Astrocyte of the spinal cord (primary cell): ENCODE measurements at regions not wholly inside any gene's neighbourhood (a gene's known extent, or its start where the extent isn't known, plus 50 kb on each side); places are given as distances from the start of the nearest gene placed in this dataset.
A peak's percentile ranks its signal among the peaks of the same experiment; 100 is the strongest.

ENCODE experiments used
- DNase-seq: peaks from one replicate; pipeline ENCODE4 v3.0.0; 2011; ENCODE audit warnings: low read depth, low spot score
- H3K4me3 ChIP-seq: 2 replicates; pipeline ENCODE4 v1.5.1; 2011; ENCODE audit warnings: low read depth, mild to moderate bottlenecking, low read length, moderate library complexity
- in situ Hi-C: cut with HindIII; loops from 2 replicates; pipeline ENCODE4 v1.10.0; 2017; ENCODE audit warnings: low sequenced_read_pairs
- TF ChIP-seq, protein P1 (sequence below): IDR thresholded peaks from 2 replicates; pipeline ENCODE4 v1.5.1; 2012; ENCODE audit warnings: low read depth, mild to moderate bottlenecking, low read length, inconsistent platforms

DNA sequence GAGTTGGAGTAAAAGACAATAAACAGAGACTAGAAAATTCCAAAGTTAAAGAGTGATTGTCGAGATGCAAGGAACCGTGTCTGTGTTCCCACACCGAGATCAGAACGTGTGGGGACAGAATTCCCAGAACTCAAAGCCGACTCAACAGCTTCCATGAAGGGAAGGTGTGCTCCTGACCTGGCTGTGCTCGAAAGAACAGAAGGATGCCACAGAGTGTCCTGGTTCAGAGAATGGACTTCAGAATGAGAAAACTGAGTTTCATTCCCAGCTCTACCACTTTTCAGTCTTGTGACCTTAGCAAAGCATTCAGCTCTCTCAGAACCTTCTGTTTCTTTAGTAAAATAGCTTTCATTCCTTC lies 420.0 kb upstream of the SLC30A5 start:
- in situ Hi-C loops = no loop called here
- TF ChIP-seq, protein P1, sequence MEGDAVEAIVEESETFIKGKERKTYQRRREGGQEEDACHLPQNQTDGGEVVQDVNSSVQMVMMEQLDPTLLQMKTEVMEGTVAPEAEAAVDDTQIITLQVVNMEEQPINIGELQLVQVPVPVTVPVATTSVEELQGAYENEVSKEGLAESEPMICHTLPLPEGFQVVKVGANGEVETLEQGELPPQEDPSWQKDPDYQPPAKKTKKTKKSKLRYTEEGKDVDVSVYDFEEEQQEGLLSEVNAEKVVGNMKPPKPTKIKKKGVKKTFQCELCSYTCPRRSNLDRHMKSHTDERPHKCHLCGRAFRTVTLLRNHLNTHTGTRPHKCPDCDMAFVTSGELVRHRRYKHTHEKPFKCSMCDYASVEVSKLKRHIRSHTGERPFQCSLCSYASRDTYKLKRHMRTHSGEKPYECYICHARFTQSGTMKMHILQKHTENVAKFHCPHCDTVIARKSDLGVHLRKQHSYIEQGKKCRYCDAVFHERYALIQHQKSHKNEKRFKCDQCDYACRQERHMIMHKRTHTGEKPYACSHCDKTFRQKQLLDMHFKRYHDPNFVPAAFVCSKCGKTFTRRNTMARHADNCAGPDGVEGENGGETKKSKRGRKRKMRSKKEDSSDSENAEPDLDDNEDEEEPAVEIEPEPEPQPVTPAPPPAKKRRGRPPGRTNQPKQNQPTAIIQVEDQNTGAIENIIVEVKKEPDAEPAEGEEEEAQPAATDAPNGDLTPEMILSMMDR = no peak
- DNase-seq = no peak
- H3K4me3 ChIP-seq = no peak overlapping the region

DNA sequence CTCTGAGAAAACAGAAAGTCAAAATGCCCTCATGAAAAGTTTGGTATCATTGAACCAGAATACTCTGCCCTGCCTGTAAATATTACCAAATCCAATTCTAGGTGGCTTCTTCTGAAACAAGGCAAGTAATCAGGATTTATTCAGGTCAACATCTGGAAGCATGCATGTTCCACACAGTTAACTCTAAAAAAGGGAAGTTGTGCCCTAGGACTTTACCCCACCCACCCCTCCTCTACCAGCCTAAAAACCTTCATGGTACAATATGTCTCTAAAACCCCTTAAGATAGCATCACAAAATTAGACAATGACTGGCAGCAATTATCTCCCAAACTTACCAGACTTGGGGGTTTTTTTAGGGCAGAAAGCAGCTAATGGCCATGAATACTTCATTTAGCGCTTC lies 414.8 kb upstream of the SLC30A5 start:
- TF ChIP-seq, protein P1 = no peak
- in situ Hi-C loops = no loop called here
- no peak overlapping the region for H3K4me3 ChIP-seq
- no peak for DNase-seq

DNA sequence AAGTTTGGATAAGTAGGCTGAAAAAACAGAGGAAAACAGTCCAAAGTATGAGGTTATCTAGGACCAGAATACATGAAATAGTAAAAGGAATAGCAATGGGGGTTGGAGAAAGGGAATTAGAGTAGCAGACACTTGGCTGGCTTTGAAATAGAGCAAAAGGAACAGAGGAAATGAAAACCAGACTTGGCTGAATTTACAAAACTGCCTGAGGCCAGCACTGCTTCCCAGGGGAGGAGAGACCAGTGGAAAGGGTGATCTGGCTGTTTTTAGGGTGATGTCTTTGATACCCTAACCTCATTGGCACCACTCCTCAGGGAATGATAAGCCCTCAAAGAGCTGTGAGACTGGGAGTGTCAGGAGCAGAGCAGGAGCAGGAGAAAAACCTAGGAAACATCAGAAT lies 413.4 kb upstream of the SLC30A5 start:
- in situ Hi-C loops = no loop called here
- TF ChIP-seq, protein P1 = no peak
- no peak for DNase-seq
- H3K4me3 ChIP-seq = no peak overlapping the region

DNA sequence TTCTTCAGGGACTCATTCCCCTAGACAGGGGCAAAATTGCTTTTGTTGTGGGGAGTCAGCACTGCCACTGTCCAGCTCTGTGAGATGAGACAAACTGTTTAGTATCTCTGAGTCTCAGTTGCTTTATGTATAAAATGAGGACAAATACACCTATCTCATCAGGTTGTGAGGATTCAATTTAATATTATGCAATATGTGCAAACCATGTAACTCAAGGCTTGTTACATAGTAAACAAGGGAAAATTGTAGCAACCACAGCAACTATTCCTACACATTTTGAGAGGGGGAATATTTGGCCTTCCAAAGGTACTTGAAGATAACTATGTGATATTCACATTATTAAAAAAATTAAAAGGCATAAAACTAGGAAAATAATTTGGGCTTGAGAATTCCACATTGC lies 411.9 kb upstream of the SLC30A5 start:
- H3K4me3 ChIP-seq = no peak overlapping the region
- TF ChIP-seq, protein P1 = no peak
- no peak for DNase-seq
- in situ Hi-C loops = no loop called here

DNA sequence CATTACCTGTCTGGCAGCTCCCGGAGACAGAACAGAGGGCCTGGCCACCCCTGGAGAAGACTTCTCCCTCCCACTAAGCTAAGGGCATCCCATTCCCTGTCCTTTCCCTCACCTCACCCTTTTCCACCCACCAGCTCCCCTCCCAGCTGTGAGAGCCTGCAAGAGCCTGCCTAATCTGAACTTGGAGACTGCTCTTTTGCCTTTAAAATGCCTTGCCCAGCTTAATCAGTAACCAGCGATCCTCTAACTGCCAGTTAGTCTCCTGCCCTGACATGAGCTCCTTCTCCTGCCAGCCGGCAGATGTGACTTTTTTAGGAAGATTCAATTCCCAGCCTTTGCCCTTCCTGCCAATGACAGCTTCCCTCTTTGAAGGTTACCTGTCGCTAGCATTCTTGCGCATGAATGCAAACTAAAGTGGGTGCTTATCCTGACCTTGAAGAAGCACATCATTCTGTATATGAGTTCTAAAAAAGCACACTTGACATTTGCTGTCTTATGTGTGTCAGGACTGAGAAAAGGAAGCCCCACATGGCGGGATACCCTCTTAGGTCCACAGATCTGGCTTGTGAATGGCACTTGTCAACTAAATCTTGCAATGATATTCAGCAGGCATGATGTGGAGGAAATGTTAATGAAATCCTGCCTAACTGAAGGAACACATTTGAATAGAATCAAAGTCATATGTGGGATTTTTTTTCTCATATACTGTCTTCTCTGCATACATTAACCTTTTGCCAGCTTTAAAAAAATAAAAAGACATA lies 411.2 kb upstream of the SLC30A5 start:
- in situ Hi-C loops = no loop called here
- DNase-seq = no peak
- no peak overlapping the region for H3K4me3 ChIP-seq
- TF ChIP-seq, protein P1 = no peak

DNA sequence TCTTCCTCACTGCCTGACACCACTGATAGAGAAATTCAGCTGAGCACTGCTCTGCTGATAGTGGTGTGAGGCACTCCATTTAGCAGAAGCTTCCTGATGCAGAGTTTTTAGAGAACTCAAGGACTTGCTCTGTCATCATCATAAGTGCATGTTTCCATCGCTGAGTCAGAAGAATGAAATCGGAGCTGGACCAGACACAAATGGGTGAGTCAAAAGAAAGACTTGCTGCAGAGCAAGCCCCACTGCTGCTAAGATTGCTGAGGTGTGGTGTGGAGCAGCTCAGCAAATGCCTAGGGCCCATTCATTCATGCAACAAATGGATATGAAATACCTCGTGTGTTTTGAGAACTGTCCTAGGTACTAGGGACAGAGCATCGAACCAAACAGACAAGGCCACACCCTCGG lies 410.2 kb upstream of the SLC30A5 start:
- TF ChIP-seq, protein P1 = no peak
- in situ Hi-C loops = no loop called here
- peak; percentile 95 for DNase-seq
- no peak overlapping the region for H3K4me3 ChIP-seq
